ENCODE measurements at regions not wholly inside any gene's neighbourhood (a gene's known extent, or its start where the extent isn't known, plus 50 kb on each side); places are given as distances from the start of the nearest gene placed in this dataset.

- TF ChIP-seq, protein P1, sequence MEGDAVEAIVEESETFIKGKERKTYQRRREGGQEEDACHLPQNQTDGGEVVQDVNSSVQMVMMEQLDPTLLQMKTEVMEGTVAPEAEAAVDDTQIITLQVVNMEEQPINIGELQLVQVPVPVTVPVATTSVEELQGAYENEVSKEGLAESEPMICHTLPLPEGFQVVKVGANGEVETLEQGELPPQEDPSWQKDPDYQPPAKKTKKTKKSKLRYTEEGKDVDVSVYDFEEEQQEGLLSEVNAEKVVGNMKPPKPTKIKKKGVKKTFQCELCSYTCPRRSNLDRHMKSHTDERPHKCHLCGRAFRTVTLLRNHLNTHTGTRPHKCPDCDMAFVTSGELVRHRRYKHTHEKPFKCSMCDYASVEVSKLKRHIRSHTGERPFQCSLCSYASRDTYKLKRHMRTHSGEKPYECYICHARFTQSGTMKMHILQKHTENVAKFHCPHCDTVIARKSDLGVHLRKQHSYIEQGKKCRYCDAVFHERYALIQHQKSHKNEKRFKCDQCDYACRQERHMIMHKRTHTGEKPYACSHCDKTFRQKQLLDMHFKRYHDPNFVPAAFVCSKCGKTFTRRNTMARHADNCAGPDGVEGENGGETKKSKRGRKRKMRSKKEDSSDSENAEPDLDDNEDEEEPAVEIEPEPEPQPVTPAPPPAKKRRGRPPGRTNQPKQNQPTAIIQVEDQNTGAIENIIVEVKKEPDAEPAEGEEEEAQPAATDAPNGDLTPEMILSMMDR (IDR thresholded peaks at IDR 0.05; ENCODE audit: poor library complexity), result no peak
- TF ChIP-seq EZH2 (IDR thresholded peaks at IDR 0.05; ENCODE audit: borderline replicate concordance), result no peak
Measured at GRCh38 chr7:41183741-41184140, 519.1 kb downstream of the INHBA start.
